IMR-90 (cell line): ENCODE measurements at regions not wholly inside any gene's neighbourhood (a gene's known extent, or its start where the extent isn't known, plus 50 kb on each side); places are given as distances from the start of the nearest gene placed in this dataset.

ENCODE experiments used
- ATAC-seq: fragments of 200-7000 bp; cut with Tn5 transposase; 2 replicates; pipeline ENCODE4 v1.9.1; 2020; ENCODE audit warnings: low read depth, mild to moderate bottlenecking, moderate library complexity
- BruUV-seq: library from RNA; stranded (reverse); fragments of 400-500 nt; replicated peaks from 2 replicates; lab custom pipeline; 2021; lab: Mats Ljungman, UMichigan
- CTCF ChIA-PET: fragments of 300-600 bp; formaldehyde crosslinking; extraction: SDS; loops from one replicate; lab custom pipeline; 2021; ENCODE audit warnings: antibody characterized with exemption; lab: Yijun Ruan, JAX
- POLR2A ChIA-PET: fragments of 300-600 bp; sonication (Branson Sonifier 250); formaldehyde crosslinking; loops from one replicate; lab custom pipeline; 2022; ENCODE audit warnings: antibody characterized with exemption; ENCODE audit not compliant: unreplicated experiment; lab: Charles Lee
- DNase-seq: peaks from one replicate; pipeline ENCODE4 v3.0.0; 2013
- H2AFZ ChIP-seq: replicated peaks from 2 replicates; pipeline ENCODE3; 2013; ENCODE audit warnings: low read length, mild to moderate bottlenecking; ENCODE audit not compliant: poor library complexity
- H2AK5ac ChIP-seq: 2 replicates; pipeline ENCODE4 v1.6.1; 2013; ENCODE audit warnings: low read depth, low read length, inconsistent platforms
- H2AK9ac ChIP-seq: replicated peaks from 2 replicates; pipeline ENCODE3; 2013; ENCODE audit warnings: mild to moderate bottlenecking, low read depth, low read length, moderate library complexity; ENCODE audit not compliant: poor library complexity
- H2BK120ac ChIP-seq: 2 replicates; pipeline ENCODE4 v1.6.1; 2013; ENCODE audit warnings: low read depth, low read length, inconsistent platforms
- H2BK15ac ChIP-seq: 3 replicates; pipeline ENCODE4 v1.6.1; 2013; ENCODE audit warnings: low read depth, low read length, inconsistent platforms
- H2BK20ac ChIP-seq: 2 replicates; pipeline ENCODE4 v1.6.1; 2013; ENCODE audit warnings: low read depth, mild to moderate bottlenecking, inconsistent platforms, low read length, moderate library complexity
- H2BK5ac ChIP-seq: 2 replicates; pipeline ENCODE4 v1.6.1; 2013; ENCODE audit warnings: mild to moderate bottlenecking, low read depth, low read length, inconsistent platforms; ENCODE audit not compliant: poor library complexity, severe bottlenecking
- H3K14ac ChIP-seq: replicated peaks from 2 replicates; pipeline ENCODE4 v1.6.1; 2013; ENCODE audit warnings: low read depth, low read length, inconsistent platforms
- H3K18ac ChIP-seq: 2 replicates; pipeline ENCODE4 v1.6.1; 2013; ENCODE audit warnings: low read depth, low read length, control low read depth
- H3K23ac ChIP-seq: 2 replicates; pipeline ENCODE4 v1.6.1; 2013; ENCODE audit warnings: low read depth, low read length, inconsistent platforms
- H3K27ac ChIP-seq: 2 replicates; pipeline ENCODE4 v1.5.1; 2013; ENCODE audit warnings: mild to moderate bottlenecking, control low read depth, low read length; ENCODE audit not compliant: insufficient read depth
- H3K27me3 ChIP-seq: 2 replicates; pipeline ENCODE4 v1.6.1; 2013; ENCODE audit warnings: low read length; ENCODE audit not compliant: control insufficient read depth, insufficient read depth
- H3K36me3 ChIP-seq: 2 replicates; pipeline ENCODE4 v1.6.1; 2013; ENCODE audit warnings: low read length, mixed read lengths; ENCODE audit not compliant: control insufficient read depth, insufficient read depth
- H3K4ac ChIP-seq: 2 replicates; pipeline ENCODE4 v1.6.1; 2013; ENCODE audit warnings: low read depth, low read length, inconsistent platforms
- H3K4me1 ChIP-seq: 2 replicates; pipeline ENCODE4 v1.6.1; 2013; ENCODE audit warnings: low read length, mixed read lengths; ENCODE audit not compliant: control insufficient read depth, insufficient read depth
- H3K4me2 ChIP-seq: 2 replicates; pipeline ENCODE4 v1.6.1; 2013; ENCODE audit warnings: low read depth, mild to moderate bottlenecking, control low read depth, low read length, moderate library complexity
- H3K4me3 ChIP-seq: 2 replicates; pipeline ENCODE4 v1.5.1; 2013; ENCODE audit warnings: low read depth, mild to moderate bottlenecking, control low read depth, low read length, moderate library complexity; ENCODE audit not compliant: insufficient read depth
- H3K56ac ChIP-seq: 2 replicates; pipeline ENCODE4 v1.6.1; 2013; ENCODE audit warnings: low read length, inconsistent platforms; ENCODE audit not compliant: insufficient read depth; ENCODE audit errors: extremely low read depth
- H3K79me1 ChIP-seq, 2 experiments: 2 replicates each; pipeline ENCODE4 v1.6.1; 2013; ENCODE audit warnings: low read length in 2 of 2, inconsistent platforms in 1 of 2, low read depth in 1 of 2
- H3K9ac ChIP-seq: 2 replicates; pipeline ENCODE4 v1.6.1; 2013; ENCODE audit warnings: low read depth, low read length, control low read depth
- H3K9me1 ChIP-seq: 2 replicates; pipeline ENCODE4 v1.6.1; 2013; ENCODE audit warnings: low read length, inconsistent platforms; ENCODE audit not compliant: insufficient read depth
- H3K9me3 ChIP-seq: 2 replicates; pipeline ENCODE4 v1.6.1; 2013; ENCODE audit warnings: low read length; ENCODE audit not compliant: control insufficient read depth, insufficient read depth
- H4K20me1 ChIP-seq: 2 replicates; pipeline ENCODE4 v1.6.1; 2013; ENCODE audit warnings: low read length, inconsistent platforms; ENCODE audit not compliant: insufficient read depth
- H4K5ac ChIP-seq: 2 replicates; pipeline ENCODE4 v1.6.1; 2013; ENCODE audit warnings: mild to moderate bottlenecking, low read depth, low read length, control low read depth
- H4K8ac ChIP-seq, 2 experiments: 2 replicates each; pipeline ENCODE4 v1.6.1; 2013; ENCODE audit warnings: low read depth in 2 of 2, low read length in 2 of 2, control low read depth in 1 of 2, inconsistent platforms in 1 of 2
- H4K91ac ChIP-seq: 2 replicates; pipeline ENCODE4 v1.6.1; 2013; ENCODE audit warnings: low read depth, low read length, inconsistent platforms; ENCODE audit not compliant: insufficient read depth
- BHLHE40 ChIP-seq: fragments of 150-350 bp; IDR thresholded peaks from 2 replicates; pipeline ENCODE4 v1.6.1; 2016; ENCODE audit warnings: mild to moderate bottlenecking, low read depth, low read length
- CEBPB ChIP-seq: IDR thresholded peaks from 2 replicates; pipeline ENCODE4 v1.6.1; 2012; ENCODE audit warnings: low read depth, low read length, improper control_type of control experiment
- CHD1 ChIP-seq: IDR thresholded peaks from 2 replicates; pipeline ENCODE4 v1.6.1; 2012; ENCODE audit warnings: low read depth, low read length, improper control_type of control experiment
- CTCF ChIP-seq: conservative IDR thresholded peaks from 2 replicates; pipeline ENCODE4 v1.5.1; 2012; ENCODE audit warnings: mild to moderate bottlenecking, low read depth, low read length, improper control_type of control experiment
- ELK1 ChIP-seq: fragments of 150-350 bp; IDR thresholded peaks from 2 replicates; pipeline ENCODE4 v1.6.1; 2016; ENCODE audit warnings: low read depth, mild to moderate bottlenecking, low read length, moderate library complexity, borderline replicate concordance
- FOS ChIP-seq: fragments of 150-350 bp; IDR thresholded peaks from 2 replicates; pipeline ENCODE4 v1.6.1; 2016; ENCODE audit warnings: low read depth, low read length
- MAFK ChIP-seq: IDR thresholded peaks from 2 replicates; pipeline ENCODE4 v1.6.1; 2012; ENCODE audit warnings: low read depth, low read length, improper control_type of control experiment
- MAZ ChIP-seq: IDR thresholded peaks from 2 replicates; pipeline ENCODE4 v1.6.1; 2012; ENCODE audit warnings: low read depth, mild to moderate bottlenecking, low read length, improper control_type of control experiment, moderate library complexity, borderline replicate concordance
- MXI1 ChIP-seq: IDR thresholded peaks from 2 replicates; pipeline ENCODE4 v1.6.1; 2012; ENCODE audit warnings: low read depth, mild to moderate bottlenecking, low read length, moderate library complexity, borderline replicate concordance
- NFE2L2 ChIP-seq: fragments of 150-350 bp; IDR thresholded peaks from 2 replicates; pipeline ENCODE4 v1.6.1; 2016; ENCODE audit warnings: low read depth, mild to moderate bottlenecking, low read length
- POLR2A ChIP-seq: IDR thresholded peaks from 2 replicates; pipeline ENCODE4 v1.6.1; 2012; ENCODE audit warnings: mild to moderate bottlenecking, low read depth, low read length
- RAD21 ChIP-seq: IDR thresholded peaks from 2 replicates; pipeline ENCODE4 v1.6.1; 2012; ENCODE audit warnings: low read length, improper control_type of control experiment
- RCOR1 ChIP-seq: IDR thresholded peaks from 2 replicates; pipeline ENCODE4 v1.6.1; 2012; ENCODE audit warnings: mild to moderate bottlenecking, low read length, improper control_type of control experiment; ENCODE audit not compliant: insufficient replicate concordance
- RFX5 ChIP-seq: IDR thresholded peaks from 2 replicates; pipeline ENCODE4 v1.8.0; 2012; ENCODE audit warnings: low read depth, mild to moderate bottlenecking, low read length, moderate library complexity
- SMC3 ChIP-seq: fragments of 150-350 bp; IDR thresholded peaks from 2 replicates; pipeline ENCODE4 v1.6.1; 2016; ENCODE audit warnings: low read depth, mild to moderate bottlenecking, antibody characterized with exemption, low read length, moderate library complexity
- USF2 ChIP-seq: fragments of 150-350 bp; IDR thresholded peaks from 2 replicates; pipeline ENCODE4 v1.6.1; 2017; ENCODE audit warnings: mild to moderate bottlenecking, antibody characterized with exemption, low read length, low read depth
- dilution Hi-C: fragments of 300-500 bp; cut with HindIII; formaldehyde crosslinking; loops from one replicate; pipeline ENCODE4 v1.14.3; 2018; ENCODE audit warnings: low sequenced_read_pairs; ENCODE audit not compliant: unreplicated experiment
- in situ Hi-C: fragments of 300-500 bp; cut with MboI; formaldehyde crosslinking; loops from 3 replicates; pipeline ENCODE4 v1.14.3; 2019; ENCODE audit warnings: low sequenced_read_pairs, inconsistent platforms, mixed read lengths
- intact Hi-C: fragments of 100-400 bp; cut with micrococcal nuclease; formaldehyde crosslinking; loops from 2 replicates; pipeline ENCODE4 v1.10.0; 2022

- ATAC-seq = no peak
- H4K8ac ChIP-seq = no peak overlapping the region
- H3K4me1 ChIP-seq = peaks cover 4% of the 10 kb centered on the region
- H3K4me2 ChIP-seq = no peak overlapping the region
- no peak overlapping the region for H3K4me3 ChIP-seq
- DNase-seq = no peak
- no peak overlapping the region for H3K14ac ChIP-seq
- no peak overlapping the region for H2AK9ac ChIP-seq
- H3K18ac ChIP-seq = no peak overlapping the region
- H4K91ac ChIP-seq = no peak overlapping the region
- H2BK15ac ChIP-seq = peak overlapping the region; percentile 30; the same call in 1 of the 3 replicates
- no peak overlapping the region for H3K27ac ChIP-seq
- no TSS peak for BruUV-seq
- no peak overlapping the region for H3K4ac ChIP-seq
- no peaks in the 10 kb centered on the region for H4K20me1 ChIP-seq
- H3K27me3 ChIP-seq = no peaks in the 10 kb centered on the region
- no peaks in the 10 kb centered on the region for H3K9me1 ChIP-seq
- no peak overlapping the region for H2AFZ ChIP-seq
- H4K5ac ChIP-seq = no peak overlapping the region
- H2BK120ac ChIP-seq = no peak overlapping the region
- TF ChIP-seq MAFK (no peak), MAZ (no peak), USF2 (no peak), CEBPB (no peak), BHLHE40 (no peak), FOS (no peak), RCOR1 (no peak), RFX5 (no peak), RAD21 (no peak), NFE2L2 (no peak), CTCF (no peak), ELK1 (no peak), MXI1 (no peak), SMC3 (no peak), CHD1 (no peak), POLR2A (no peak)
- no peaks in the 10 kb centered on the region for H3K9me3 ChIP-seq
- CTCF ChIA-PET = no interaction called here
- dilution Hi-C loops = no loop called here
- H3K56ac ChIP-seq = no peak overlapping the region
- no peak overlapping the region for H2BK5ac ChIP-seq
- H3K23ac ChIP-seq = no peak overlapping the region; the same call in 1 of the 2 replicates
- POLR2A ChIA-PET = no interaction called here
- in situ Hi-C loops = no loop called here
- intact Hi-C loops = loop anchor here (5.0 kb wide), 2 partner anchors 51 to 121 kb away; no protein-coding TSS in a partner anchor
- H2AK5ac ChIP-seq = no peak overlapping the region
- no peaks in the 10 kb centered on the region for H3K36me3 ChIP-seq
- no peaks in the 10 kb centered on the region for H3K79me1 ChIP-seq
- H2BK20ac ChIP-seq = peak overlapping the region; percentile 29; the same call in 1 of the 2 replicates
- H3K9ac ChIP-seq = no peak overlapping the region
Measured at GRCh38 chr5:56356836-56357160, 123.7 kb upstream of the ANKRD55 start.
